NCI-H1436 (cell line): ENCODE measurements at regions not wholly inside any gene's neighbourhood (a gene's known extent, or its start where the extent isn't known, plus 50 kb on each side); places are given as distances from the start of the nearest gene placed in this dataset.

Experiments
- DNase-seq: peaks from one replicate; lab custom pipeline; 2025; lab: John Stamatoyannopoulos, UW

- DNase-seq = no peak
These were observed 369.9 kb upstream of the SLC10A2 start for GRCh38 chr13:103436057-103436654.

GRCh38 chr13:103431856-103432255 is 365.6 kb upstream of the SLC10A2 start:
- DNase-seq = no peak

- DNase-seq = no peak
These were observed 364.2 kb upstream of the SLC10A2 start for GRCh38 chr13:103430368-103430767.

GRCh38 chr13:103410002-103410401 is 343.8 kb upstream of the SLC10A2 start:
- no peak for DNase-seq

- no peak for DNase-seq
These were observed 340.8 kb upstream of the SLC10A2 start for GRCh38 chr13:103406967-103407366.

GRCh38 chr13:103405297-103405696 is 339.1 kb upstream of the SLC10A2 start:
- no peak for DNase-seq

- no peak for DNase-seq
These were observed 337.6 kb upstream of the SLC10A2 start for GRCh38 chr13:103403814-103404213.

GRCh38 chr13:103403148-103403740 is 337.0 kb upstream of the SLC10A2 start:
- no peak for DNase-seq

- DNase-seq = no peak
These were observed 328.9 kb upstream of the SLC10A2 start for GRCh38 chr13:103395139-103395538.

GRCh38 chr13:103394618-103395017 is 328.4 kb upstream of the SLC10A2 start:
- DNase-seq = no peak

- no peak for DNase-seq
These were observed 325.7 kb upstream of the SLC10A2 start for GRCh38 chr13:103391936-103392335.

GRCh38 chr13:103388839-103389238 is 322.6 kb upstream of the SLC10A2 start:
- DNase-seq = no peak

- DNase-seq = no peak
These were observed 320.1 kb upstream of the SLC10A2 start for GRCh38 chr13:103386341-103386740.

- no peak for DNase-seq
These were observed 307.7 kb upstream of the SLC10A2 start for GRCh38 chr13:103373916-103374315.

- DNase-seq = no peak
These were observed 305.1 kb upstream of the SLC10A2 start for GRCh38 chr13:103371271-103371670.

GRCh38 chr13:103370790-103371189 is 304.6 kb upstream of the SLC10A2 start:
- DNase-seq = no peak

GRCh38 chr13:103358255-103358932 is 292.2 kb upstream of the SLC10A2 start:
- DNase-seq = no peak

GRCh38 chr13:103356226-103356864 is 290.1 kb upstream of the SLC10A2 start:
- no peak for DNase-seq

GRCh38 chr13:103354171-103354570 is 288.0 kb upstream of the SLC10A2 start:
- DNase-seq = no peak

GRCh38 chr13:103351035-103351828 is 285.0 kb upstream of the SLC10A2 start:
- no peak for DNase-seq

- no peak for DNase-seq
These were observed 283.9 kb upstream of the SLC10A2 start for GRCh38 chr13:103350147-103350546.
